AG04449 (cell line): ENCODE measurements at regions not wholly inside any gene's neighbourhood (a gene's known extent, or its start where the extent isn't known, plus 50 kb on each side); places are given as distances from the start of the nearest gene placed in this dataset.
"Not testable (repeated sequence)": the region's sequence is repeated elsewhere in the genome, so short reads cannot be mapped to it uniquely, and the experiment has no call there.

Experiments used
- CTCF ChIA-PET: fragments of 350-600 bp; formaldehyde crosslinking; extraction: SDS; loops from one replicate; lab custom pipeline; 2021; ENCODE audit warnings: antibody characterized with exemption; lab: Yijun Ruan, JAX
- POLR2A ChIA-PET: fragments of 400-600, 350-600 bp; formaldehyde crosslinking; extraction: SDS; loops from one replicate; lab custom pipeline; 2020; ENCODE audit warnings: antibody characterized with exemption, inconsistent platforms; lab: Yijun Ruan, JAX
- DNase-seq: peaks from one replicate; pipeline ENCODE4 v3.0.0-alpha.2; 2010; ENCODE audit warnings: low read depth, low spot score
- H3K4me3 ChIP-seq: 2 replicates; pipeline ENCODE4 v1.5.1; 2011; ENCODE audit warnings: low read depth, mild to moderate bottlenecking, control low read depth, low read length
- TF ChIP-seq, protein P1 (sequence below): IDR thresholded peaks from one replicate; pipeline ENCODE4 v1.5.1; 2011; ENCODE audit warnings: mild to moderate bottlenecking, moderate library complexity, low read length, control low read depth, inconsistent platforms; ENCODE audit not compliant: insufficient read depth; ENCODE audit errors: missing control alignments

DNA sequence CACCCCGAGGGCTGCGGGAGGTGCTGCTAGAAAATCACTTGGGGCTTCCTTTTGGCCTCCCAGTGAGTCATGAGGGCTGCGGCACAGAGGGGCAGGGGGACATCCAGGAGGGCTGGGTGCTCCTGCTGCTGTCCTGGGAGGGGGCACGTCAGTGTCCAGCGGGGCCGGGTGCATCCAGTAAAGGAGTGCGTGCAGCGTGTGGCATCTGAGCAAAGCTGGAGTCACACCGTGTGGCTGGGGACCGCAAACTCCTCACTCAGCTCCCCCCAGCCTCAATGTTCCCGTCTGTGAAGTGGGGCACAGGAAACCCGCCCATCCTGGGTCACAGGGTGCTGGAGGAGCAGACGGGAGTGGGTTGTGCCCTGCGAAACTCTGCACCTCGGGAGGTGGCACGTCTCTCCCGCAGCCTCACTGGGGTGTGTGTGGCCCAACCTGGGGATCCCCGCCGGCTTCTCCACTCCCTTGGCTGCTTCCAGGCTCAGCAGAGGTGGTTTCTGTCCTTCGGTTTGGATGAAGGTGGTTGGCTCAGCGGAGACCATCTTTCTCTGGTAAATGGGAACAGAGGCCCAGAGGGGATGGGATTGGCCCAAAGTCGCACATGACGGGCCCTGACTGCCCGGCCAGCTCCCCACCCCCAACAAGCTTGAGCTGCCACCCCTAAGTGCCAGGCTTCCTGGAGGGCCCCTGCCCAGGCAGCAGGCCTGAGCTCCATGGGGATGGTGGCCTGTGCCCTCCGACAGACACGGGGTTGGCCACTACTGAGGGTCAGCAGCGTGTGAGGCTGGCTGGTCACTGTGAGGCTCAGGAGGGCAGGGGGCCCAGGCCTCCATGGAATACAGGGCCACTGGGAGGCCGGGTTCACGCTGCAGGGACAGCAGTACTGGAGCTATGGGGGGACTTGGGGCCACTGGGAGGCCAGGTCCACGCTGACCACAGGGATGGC is 114.9 kb downstream of the NPIPB11 start:
- DNase-seq, H3K4me3 ChIP-seq, POLR2A ChIA-PET, CTCF ChIA-PET: not testable (repeated sequence)

DNA sequence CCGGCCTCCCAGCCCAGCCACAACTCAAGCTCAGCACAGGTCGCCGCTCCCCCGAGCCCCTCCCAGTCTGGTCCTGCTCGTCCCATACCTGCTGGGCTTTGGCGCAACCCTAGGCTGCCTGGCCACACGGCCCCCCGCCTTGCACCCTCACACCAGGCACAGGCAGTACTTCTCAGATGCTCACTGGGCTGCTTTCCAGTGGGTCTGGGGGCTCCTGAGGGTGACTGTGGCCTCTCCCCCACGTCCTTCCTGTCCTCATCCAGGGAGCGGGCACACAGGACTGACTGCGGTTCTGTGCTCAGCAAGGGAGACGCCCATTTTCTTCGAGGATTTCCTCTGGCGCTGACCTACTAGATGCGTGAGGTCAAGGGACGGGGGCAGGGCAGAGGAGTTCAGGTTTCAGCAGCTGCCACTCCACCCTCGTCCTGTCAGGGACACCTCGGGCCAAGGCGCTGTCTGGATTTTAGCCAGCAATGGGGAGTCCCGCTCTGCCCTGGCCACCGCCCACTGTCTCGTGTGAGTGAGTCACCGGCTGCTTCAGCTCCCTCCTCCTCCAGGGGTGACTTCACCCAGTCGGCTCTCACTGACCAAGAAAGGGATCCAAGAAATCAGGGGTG is 115.8 kb downstream of the NPIPB11 start:
- H3K4me3 ChIP-seq = peak overlapping the region; percentile 27; the same call in 1 of the 2 replicates
- TF ChIP-seq, protein P1, sequence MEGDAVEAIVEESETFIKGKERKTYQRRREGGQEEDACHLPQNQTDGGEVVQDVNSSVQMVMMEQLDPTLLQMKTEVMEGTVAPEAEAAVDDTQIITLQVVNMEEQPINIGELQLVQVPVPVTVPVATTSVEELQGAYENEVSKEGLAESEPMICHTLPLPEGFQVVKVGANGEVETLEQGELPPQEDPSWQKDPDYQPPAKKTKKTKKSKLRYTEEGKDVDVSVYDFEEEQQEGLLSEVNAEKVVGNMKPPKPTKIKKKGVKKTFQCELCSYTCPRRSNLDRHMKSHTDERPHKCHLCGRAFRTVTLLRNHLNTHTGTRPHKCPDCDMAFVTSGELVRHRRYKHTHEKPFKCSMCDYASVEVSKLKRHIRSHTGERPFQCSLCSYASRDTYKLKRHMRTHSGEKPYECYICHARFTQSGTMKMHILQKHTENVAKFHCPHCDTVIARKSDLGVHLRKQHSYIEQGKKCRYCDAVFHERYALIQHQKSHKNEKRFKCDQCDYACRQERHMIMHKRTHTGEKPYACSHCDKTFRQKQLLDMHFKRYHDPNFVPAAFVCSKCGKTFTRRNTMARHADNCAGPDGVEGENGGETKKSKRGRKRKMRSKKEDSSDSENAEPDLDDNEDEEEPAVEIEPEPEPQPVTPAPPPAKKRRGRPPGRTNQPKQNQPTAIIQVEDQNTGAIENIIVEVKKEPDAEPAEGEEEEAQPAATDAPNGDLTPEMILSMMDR = no peak
- POLR2A ChIA-PET = no interaction called here
- peak; percentile 53 for DNase-seq
- CTCF ChIA-PET = no interaction called here

DNA sequence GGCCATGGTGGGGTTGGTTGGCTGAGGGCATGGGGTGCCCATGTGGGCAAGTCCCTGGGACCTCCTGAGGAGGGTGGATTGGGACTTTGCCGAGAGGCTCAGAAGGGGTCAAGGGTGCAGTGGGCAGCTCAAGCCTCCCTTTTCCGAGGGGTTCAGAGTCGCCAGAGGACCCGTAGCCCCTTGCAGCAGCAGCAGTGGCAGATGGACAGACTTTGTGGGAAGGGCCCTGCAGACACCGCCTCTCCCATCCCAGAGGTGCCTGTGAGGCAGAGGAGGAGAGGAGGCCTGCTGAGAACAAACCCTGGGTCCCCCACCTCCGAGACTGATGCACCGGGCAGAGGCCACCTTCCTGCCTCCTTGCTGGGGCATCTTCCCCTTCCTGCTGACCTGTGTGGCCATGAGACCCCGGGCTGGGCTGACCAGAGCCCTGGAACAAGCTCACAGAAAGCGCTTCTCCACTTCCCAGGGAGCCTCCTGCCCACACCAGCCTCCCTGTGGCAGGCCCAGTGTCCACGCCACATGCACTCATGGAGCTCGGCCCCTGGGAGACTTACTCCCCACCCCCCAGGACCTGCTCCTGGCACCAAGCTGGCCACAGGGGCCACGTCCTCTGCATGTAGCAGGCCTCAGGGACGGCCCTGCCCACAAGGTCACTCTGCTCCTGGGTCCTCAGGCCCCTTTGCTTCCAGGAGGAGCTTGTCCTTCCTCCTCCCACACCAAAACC is 116.8 kb downstream of the NPIPB11 start:
- CTCF ChIA-PET, POLR2A ChIA-PET, DNase-seq, H3K4me3 ChIP-seq: not testable (repeated sequence)

DNA sequence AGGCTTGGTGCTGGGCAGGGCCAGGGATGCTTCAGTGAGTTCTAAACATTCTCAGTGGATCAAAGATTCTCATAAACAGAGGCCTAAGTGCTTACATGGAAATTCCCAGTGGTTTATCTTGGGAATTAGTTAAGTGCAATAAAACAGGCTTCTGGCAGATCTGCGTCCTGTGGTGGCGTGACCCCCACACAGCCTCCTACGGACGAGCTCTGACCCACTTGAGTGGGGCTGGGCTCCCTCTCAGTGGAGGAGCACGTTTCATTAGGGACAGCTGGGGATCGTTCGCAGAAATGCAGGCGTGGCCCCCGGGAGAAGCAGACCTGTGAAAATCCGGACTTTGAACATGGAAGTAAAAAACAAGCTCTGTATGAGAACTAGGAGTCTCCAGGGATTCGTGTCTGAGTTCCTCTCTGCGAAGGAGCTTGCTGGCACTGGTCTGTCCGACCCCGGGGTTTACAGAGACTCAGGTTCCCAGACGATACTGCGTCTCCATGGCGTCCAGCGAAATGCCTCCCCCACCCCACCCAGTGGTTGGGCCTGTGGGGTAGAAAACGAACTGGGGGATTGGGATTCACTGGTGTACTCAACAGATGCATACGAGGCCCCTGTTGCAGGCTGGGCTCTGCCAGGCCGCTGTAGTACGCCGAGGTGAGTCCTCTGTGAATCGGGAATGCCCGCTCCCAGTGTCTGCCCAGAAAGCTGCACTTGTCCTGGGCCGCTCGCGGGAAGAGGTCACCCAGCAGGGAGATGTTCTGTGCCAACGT is 117.6 kb downstream of the NPIPB11 start:
- CTCF ChIA-PET, POLR2A ChIA-PET: not testable (repeated sequence)

DNA sequence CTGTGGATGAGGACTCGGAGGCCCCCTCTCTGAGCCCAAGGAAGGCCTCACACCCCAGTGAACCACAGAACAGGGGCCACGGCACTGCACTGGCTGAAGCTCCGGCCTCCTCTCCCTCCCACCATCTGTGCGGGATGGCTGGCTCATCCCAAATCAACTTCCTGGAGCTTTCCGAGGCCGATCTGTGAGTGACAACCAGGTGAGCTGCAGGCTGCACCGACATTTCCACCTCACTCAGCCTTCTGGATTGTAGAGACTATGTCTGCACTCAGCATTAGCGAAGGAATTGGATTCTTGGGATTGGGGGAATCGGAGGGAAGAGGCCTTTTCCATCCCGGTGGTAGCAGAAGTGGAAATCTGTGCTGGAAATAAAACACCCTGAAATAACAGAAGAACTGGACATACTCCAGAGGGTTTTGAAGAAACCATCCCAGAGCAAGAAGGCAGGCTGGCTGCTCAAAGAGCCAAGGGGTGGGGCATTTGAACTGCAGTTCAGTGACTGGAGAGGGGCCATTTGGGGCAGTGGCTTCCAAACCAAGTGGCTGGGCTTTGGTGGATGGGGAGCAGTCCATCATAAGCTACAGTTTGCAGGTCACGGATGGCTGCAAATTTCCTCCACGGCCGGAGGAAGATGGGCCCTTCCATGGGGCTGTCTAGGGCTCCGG is 118.5 kb downstream of the NPIPB11 start:
- H3K4me3 ChIP-seq, POLR2A ChIA-PET, CTCF ChIA-PET, DNase-seq: not testable (repeated sequence)

More for the DNA sequence above, 117.6 kb downstream of the NPIPB11 start:
- not testable (repeated sequence) for DNase-seq, H3K4me3 ChIP-seq

DNA sequence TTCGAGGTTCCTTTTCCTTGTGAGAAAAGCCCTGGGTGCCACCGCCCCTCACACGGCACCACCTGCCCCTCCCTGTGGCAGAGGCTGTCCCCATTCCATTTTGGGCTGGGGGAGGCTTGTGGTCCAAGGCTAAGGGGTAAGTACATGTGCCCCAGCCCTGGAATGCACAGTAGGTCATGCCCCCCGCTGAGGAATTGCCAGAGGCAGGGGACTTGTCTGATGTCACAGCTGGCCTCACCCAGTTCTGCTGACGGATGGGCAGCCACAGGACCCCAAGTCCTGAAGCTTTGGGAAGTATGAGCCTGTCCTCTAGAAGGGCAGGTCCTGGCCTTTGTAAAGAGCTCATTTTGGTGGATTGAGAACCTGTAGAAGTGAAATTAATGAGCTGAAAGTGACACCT is 119.3 kb downstream of the NPIPB11 start:
- H3K4me3 ChIP-seq, POLR2A ChIA-PET, DNase-seq, CTCF ChIA-PET: not testable (repeated sequence)

DNA sequence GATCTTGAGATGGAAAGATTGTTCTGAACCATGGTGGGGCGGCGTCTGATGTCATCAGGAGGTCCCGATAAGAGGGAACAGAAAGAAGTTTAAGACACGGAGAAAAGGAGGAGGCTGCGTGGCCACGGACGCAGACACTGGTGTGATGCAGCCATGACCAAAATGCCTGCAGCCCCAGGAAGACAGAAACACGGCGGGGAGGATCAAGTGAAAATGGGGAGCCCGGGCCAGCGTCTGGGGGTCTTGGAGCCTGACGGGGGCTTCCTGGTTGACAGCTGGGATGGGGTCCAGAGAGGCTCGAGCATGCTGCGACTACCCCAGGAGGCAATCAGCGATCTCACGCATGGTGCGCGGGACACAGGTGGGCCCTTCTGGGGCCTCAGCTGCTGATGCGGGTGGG is 119.7 kb downstream of the NPIPB11 start:
- DNase-seq, CTCF ChIA-PET, H3K4me3 ChIP-seq, POLR2A ChIA-PET: not testable (repeated sequence)

DNA sequence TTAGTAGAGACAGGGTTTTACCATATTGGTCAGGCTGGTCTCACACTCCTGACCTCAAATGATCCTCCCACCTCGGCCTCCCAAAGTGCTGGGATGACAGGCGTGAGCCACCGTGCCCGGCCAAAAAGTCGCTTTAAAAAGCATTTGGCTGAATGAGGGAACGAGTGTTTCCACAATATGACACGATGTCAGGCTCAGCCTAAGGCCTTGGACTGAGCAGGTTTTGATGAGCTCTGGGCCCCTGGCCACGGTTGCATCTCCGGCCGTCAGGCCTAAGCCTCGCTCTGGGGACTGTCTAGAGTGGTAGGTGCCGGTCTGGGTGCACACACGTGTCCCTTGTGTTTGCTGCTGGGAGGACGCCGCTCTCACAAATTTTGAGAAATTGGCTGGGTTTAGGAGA is 120.3 kb downstream of the NPIPB11 start:
- POLR2A ChIA-PET, CTCF ChIA-PET, DNase-seq, H3K4me3 ChIP-seq: not testable (repeated sequence)

DNA sequence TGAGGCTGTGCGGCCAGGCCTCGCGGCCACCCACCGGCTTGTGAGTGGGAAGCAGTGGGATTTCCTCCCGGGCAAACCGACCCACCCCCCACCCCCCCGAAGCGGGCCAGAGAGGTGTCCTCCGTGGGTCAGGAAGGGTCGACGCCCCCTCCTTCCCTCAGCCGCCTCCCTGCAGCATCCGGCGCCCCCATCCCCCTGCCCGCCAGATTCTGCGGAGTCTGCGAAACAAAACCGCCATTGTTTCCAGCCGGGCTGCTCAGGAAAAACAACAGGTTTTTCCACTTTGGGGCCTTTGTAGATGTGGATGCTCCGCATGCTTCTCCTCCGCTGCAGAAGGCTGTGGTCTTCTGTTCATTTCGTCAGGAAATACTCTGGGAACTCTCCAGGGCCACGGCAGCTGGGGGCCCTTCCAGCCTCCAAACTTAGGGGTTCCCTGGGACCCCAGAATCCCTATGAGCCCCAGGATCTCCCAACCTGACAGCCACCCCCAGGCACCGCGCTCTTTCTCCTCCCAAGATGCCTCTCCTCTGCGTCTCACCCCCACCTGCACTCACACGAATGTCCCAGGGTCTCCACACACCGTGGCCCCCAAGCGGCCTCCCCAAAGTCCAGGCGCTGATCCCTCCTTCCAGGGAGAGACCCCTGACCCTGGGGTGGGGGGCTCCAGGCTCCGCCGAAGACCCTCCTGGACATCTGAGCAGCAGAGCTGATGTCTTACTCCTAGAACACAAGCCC is 121.2 kb downstream of the NPIPB11 start:
- H3K4me3 ChIP-seq, CTCF ChIA-PET, POLR2A ChIA-PET: not testable (repeated sequence)

DNA sequence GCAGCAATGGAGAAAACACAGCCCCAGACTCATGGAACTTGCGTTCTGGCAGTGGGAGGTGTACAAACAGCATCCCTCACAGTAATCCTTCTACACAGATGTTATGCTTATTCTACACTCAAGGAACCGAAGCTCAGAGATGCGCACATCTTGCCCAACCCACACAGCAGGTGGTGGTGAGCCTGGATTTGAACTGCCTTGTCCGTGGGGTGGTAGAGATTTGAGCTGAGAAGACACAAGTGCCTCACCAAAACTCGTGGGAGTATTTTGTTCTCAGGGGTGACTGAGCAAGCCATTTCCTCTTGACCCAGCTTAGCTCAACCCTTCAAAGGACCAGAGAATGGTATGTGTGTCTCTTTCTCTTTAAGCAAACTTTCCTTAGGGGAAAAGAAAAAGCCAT is 121.8 kb downstream of the NPIPB11 start:
- H3K4me3 ChIP-seq, DNase-seq, POLR2A ChIA-PET, CTCF ChIA-PET: not testable (repeated sequence)

More for the DNA sequence above, 121.2 kb downstream of the NPIPB11 start:
- not testable (repeated sequence) for DNase-seq

DNA sequence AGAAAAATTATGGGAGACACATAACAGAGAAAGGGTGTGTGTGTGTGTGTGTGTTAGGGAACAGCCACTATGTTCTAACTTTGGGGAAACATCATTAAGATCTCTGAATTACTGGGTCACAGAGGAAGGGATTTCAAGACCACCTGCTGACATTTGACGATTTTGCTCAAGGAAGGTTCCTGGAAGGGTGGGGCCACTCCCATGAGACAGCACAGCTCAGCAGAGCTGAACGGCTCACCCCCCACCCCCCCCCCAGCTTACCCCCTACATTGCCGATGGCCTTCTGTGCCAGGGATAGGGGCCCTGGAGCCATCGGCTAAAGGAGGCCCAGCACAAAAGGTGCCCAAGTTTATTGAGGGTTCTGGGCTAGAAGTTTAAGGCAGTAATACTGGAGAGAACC is 122.4 kb downstream of the NPIPB11 start:
- CTCF ChIA-PET, DNase-seq, H3K4me3 ChIP-seq, POLR2A ChIA-PET: not testable (repeated sequence)

DNA sequence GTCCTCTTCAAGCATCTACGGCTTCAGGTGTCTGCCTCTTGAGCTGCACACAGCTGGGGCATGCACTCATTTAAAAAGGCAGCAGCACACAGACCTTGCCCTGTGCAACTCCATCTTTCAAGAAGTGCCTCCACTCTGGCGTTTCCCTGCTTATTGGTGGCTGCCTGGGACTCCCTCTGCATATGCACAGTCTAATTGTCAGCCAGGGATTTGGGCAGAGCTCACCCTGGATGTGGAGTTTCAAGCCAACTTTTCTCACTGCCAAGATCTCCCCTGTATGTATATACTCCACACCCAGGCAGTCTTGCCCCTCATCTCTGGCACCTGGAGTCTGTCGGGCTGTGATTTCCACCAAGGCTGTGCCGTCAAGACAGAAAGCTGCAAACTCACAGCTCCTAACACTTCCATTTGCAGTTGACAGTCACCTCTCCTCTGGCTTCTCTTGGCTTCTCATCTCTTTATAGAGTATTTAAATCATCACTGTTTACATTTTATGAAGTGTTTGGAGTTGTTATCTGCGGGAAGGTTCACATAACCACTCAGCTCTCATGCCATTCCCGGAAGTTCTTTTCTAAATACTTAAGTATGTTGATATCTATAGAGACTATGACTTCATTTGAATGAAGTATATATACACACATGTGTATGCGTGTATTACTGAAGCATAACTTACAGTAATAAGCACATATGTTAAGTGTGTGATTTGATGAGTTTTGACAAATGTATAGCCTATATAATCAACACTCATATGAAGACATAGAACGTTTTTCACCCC is 128.2 kb downstream of the NPIPB11 start:
- H3K4me3 ChIP-seq, DNase-seq, POLR2A ChIA-PET, CTCF ChIA-PET: not testable (repeated sequence)

DNA sequence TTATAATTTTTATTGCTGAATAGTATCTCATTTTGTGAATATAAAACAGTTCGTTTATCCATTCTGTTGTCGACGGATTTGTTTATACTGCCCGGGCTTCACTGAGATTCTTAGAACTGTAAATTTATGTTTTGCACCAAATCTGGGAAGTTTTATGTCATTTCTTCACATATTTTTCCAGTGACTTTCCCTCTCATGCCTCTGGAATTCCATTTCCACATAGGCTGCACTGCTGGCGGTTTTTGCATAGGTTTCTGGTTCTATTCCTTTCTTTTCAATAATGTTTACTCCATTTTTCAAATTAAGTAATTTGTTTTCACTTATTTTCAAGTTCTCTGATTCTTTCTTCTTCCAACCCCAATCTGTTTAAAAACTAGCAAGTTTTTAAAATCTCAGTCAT is 130.1 kb downstream of the NPIPB11 start:
- CTCF ChIA-PET, DNase-seq, H3K4me3 ChIP-seq, POLR2A ChIA-PET: not testable (repeated sequence)
